ENCODE measurements at regions not wholly inside any gene's neighbourhood (a gene's known extent, or its start where the extent isn't known, plus 50 kb on each side); places are given as distances from the start of the nearest gene placed in this dataset.

DNA sequence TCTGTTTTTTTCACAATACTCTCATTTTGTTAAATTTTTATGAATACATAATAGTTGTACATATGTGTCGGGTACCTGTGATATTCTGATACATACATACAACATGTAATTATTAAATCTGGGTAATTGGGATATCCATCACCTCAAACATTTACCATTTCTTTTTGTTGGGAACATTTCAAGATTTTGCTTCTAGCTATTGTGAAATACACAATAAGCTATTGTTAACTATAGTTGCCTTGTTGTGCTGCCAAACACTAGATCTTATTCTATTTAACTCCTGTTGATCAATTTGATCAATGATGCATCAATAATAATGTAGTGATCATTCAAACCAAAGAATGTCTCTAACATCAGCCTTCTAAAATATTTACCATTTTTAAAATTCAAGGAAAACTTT, 234.6 kb upstream of the NR5A2 start:
- no peak overlapping the region for H3K27ac ChIP-seq
- 91 to 97% methylated on average over 1 of the region's 1 CpG for WGBS, 2 donors

DNA sequence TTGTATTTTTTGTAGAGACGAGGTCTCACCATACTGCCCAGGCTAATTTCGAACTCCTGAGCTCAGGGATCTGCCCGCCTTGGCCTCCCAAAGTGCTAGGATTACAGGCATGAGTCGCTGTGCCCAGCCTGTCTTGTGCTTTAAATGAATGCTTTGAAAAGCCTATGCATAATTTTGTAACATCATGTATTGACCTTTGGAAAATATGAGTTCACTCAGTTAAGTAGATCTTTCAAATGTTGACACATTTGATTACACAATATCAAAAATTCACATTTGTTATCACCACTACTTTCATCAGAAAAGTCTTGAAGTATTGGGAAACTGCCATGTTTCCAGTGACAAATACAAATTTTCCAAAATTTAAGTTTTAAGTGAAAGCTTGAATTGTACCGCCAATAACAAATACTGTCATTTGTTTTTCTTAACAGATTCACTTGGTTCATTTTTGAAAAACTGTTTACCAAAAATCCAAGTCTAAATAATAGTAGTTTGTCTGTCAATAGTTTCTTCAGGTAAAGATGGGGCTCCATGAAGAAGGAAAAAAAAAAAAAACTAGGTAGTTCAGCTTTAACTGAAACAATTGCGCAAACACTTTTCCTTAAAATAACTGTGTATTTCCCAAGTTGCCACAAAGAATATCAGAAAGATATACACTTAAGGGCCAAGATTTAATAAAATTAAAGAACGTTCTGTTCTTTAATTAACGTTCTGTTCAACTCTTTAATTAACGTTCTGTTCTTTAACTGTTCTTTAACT, 233.2 kb upstream of the NR5A2 start:
- TF ChIP-seq, protein P1, sequence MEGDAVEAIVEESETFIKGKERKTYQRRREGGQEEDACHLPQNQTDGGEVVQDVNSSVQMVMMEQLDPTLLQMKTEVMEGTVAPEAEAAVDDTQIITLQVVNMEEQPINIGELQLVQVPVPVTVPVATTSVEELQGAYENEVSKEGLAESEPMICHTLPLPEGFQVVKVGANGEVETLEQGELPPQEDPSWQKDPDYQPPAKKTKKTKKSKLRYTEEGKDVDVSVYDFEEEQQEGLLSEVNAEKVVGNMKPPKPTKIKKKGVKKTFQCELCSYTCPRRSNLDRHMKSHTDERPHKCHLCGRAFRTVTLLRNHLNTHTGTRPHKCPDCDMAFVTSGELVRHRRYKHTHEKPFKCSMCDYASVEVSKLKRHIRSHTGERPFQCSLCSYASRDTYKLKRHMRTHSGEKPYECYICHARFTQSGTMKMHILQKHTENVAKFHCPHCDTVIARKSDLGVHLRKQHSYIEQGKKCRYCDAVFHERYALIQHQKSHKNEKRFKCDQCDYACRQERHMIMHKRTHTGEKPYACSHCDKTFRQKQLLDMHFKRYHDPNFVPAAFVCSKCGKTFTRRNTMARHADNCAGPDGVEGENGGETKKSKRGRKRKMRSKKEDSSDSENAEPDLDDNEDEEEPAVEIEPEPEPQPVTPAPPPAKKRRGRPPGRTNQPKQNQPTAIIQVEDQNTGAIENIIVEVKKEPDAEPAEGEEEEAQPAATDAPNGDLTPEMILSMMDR (IDR thresholded peaks at IDR 0.05): no peak
- TF ChIP-seq POLR2A (IDR thresholded peaks at IDR 0.05): no peak
- Histone ChIP-seq H3K27ac (peak overlapping the region in 2 of 4 donors; percentile 51 to 62), H3K36me3 (replicated peaks in 1 of 2; ENCODE audit: insufficient read depth in 1 of 2, low read depth in 2 of 2) (no peaks in the 10 kb centered on the region), H3K4me1 (peaks cover 5% of the 10 kb centered on the region), H3K27me3 (no peaks in the 10 kb centered on the region), H3K9me3 (no peaks in the 10 kb centered on the region), H3K4me3 (no peak overlapping the region)
- intact Hi-C loops (cut with DNase I): no loop called here
- DNase-seq (peak; percentile 19 to 49 (median 30)), ATAC-seq (peak; percentile 83)
- WGBS, 2 donors: 36 to 39% methylated on average over 9 of the region's 9 CpGs

More for the DNA sequence above, 234.6 kb upstream of the NR5A2 start:
- H3K4me1 ChIP-seq: peaks cover 19% of the 10 kb centered on the region
- no peaks in the 10 kb centered on the region for H3K27me3 ChIP-seq
- no peak for ATAC-seq
- H3K4me3 ChIP-seq: no peak overlapping the region
- no peak for DNase-seq
- H3K36me3 ChIP-seq (replicated peaks in 1 of 2; ENCODE audit: insufficient read depth in 1 of 2, low read depth in 2 of 2): no peaks in the 10 kb centered on the region
- TF ChIP-seq POLR2A (IDR thresholded peaks at IDR 0.05): no peak
- TF ChIP-seq, protein P1 (IDR thresholded peaks at IDR 0.05): no peak
- intact Hi-C loops (cut with DNase I): no loop called here
- no peaks in the 10 kb centered on the region for H3K9me3 ChIP-seq

DNA sequence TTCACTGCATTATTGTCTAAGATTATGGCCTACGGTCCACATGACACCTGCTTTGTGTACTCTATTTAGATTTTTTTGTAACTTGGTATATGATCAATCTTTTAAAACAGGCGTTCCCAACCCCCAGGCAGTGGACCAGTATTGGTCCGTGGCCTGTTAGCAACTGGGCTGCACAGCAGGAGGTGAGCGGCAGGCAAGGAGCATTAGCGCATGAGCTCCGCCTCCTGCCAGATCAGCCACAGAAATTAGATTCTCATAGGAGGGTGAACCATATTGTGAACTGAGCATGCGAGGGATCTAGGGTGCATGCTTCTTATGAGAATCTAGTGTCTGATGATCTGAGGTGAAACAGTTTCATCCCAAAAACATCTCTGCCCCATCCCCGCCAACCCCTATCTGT, 228.4 kb upstream of the NR5A2 start:
- H3K4me3 ChIP-seq: no peak overlapping the region
- DNase-seq: no peak
- intact Hi-C loops (cut with DNase I): no loop called here

DNA sequence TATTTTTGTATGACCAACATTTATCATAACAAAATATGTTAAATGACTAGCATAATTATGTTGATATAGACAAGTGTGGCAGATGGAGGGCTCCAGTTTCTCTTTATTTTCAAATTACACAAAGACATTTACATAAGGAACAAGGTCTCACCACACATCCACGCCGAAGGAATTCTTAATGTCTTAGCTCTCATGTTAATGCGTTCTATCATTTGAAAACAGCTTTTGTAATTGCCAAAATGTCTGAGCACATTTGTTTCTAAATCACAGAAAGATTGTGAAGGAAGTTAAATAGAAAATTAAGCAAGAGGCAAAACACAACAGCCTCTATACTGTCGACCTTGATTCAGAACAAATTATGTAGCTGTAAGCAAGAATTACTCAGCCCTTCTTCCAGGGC, 223.0 kb upstream of the NR5A2 start:
- Histone ChIP-seq H3K4me3 (no peak overlapping the region), H3K27ac (no peak overlapping the region), H3K27me3 (no peaks in the 10 kb centered on the region), H3K36me3 (replicated peaks in 1 of 2; ENCODE audit: insufficient read depth in 1 of 2, low read depth in 2 of 2) (no peaks in the 10 kb centered on the region), H3K4me1 (no peaks in the 10 kb centered on the region), H3K9me3 (no peaks in the 10 kb centered on the region)
- no peak for TF ChIP-seq POLR2A (IDR thresholded peaks at IDR 0.05)
- TF ChIP-seq, protein P1 (IDR thresholded peaks at IDR 0.05): no peak
- intact Hi-C loops (cut with DNase I): no loop called here
- ATAC-seq: no peak
- DNase-seq: no peak
- 63 to 69% methylated on average over 4 of the region's 4 CpGs for WGBS, 2 donors

More for the DNA sequence above, 228.4 kb upstream of the NR5A2 start:
- WGBS, 2 donors: 92 to 96% methylated on average over 8 of the region's 8 CpGs
- ATAC-seq: no peak
- Histone ChIP-seq H3K36me3 (replicated peaks in 1 of 2; ENCODE audit: insufficient read depth in 1 of 2, low read depth in 2 of 2) (no peaks in the 10 kb centered on the region), H3K4me1 (peaks cover under 1% of the 10 kb centered on the region), H3K27me3 (no peaks in the 10 kb centered on the region), H3K27ac (no peak overlapping the region), H3K9me3 (no peaks in the 10 kb centered on the region)
- TF ChIP-seq, protein P1 (IDR thresholded peaks at IDR 0.05): no peak
- TF ChIP-seq POLR2A (IDR thresholded peaks at IDR 0.05): no peak
